Activated T-cell treated with anti-CD3 and anti-CD28 coated beads, Interleukin-2, amount 50 U/mL, for 24 hours (primary cell): ENCODE measurements at regions not wholly inside any gene's neighbourhood (a gene's known extent, or its start where the extent isn't known, plus 50 kb on each side); places are given as distances from the start of the nearest gene placed in this dataset.

Source experiments
- DNase-seq: peaks from one replicate; pipeline ENCODE4 v3.0.0-alpha.2; 2020
- H3K27ac Mint-ChIP-seq: 2 replicates; pipeline ENCODE4 v1.8.0; 2020; ENCODE audit warnings: mild to moderate bottlenecking, mixed read lengths
- H3K27me3 Mint-ChIP-seq: 2 replicates; pipeline ENCODE4 v1.8.0; 2020; ENCODE audit warnings: mixed read lengths
- H3K36me3 Mint-ChIP-seq: 2 replicates; pipeline ENCODE4 v1.8.0; 2020; ENCODE audit warnings: low read depth, mixed read lengths
- H3K4me1 Mint-ChIP-seq: 2 replicates; pipeline ENCODE4 v1.8.0; 2020; ENCODE audit warnings: low read depth, mixed read lengths
- H3K4me3 Mint-ChIP-seq: 2 replicates; pipeline ENCODE4 v1.8.0; 2020; ENCODE audit warnings: mild to moderate bottlenecking, moderate library complexity, mixed read lengths
- H3K9me3 Mint-ChIP-seq: 2 replicates; pipeline ENCODE4 v1.8.0; 2020; ENCODE audit warnings: mixed read lengths

- Mint-ChIP-seq H3K27me3 (peaks cover 18% of the 10 kb centered on the region), H3K9me3 (no peaks in the 10 kb centered on the region), H3K36me3 (no peaks in the 10 kb centered on the region), H3K4me3 (no peak overlapping the region), H3K27ac (no peak overlapping the region), H3K4me1 (peaks cover 5% of the 10 kb centered on the region)
- DNase-seq, result no peak
These were observed 252.3 kb upstream of the GLI3 start for GRCh38 chr7:42489299-42489698.

- no peak overlapping the region for H3K4me3 Mint-ChIP-seq
- no peaks in the 10 kb centered on the region for H3K27me3 Mint-ChIP-seq
- no peaks in the 10 kb centered on the region for H3K9me3 Mint-ChIP-seq
- H3K27ac Mint-ChIP-seq, result no peak overlapping the region
- H3K4me1 Mint-ChIP-seq, result no peaks in the 10 kb centered on the region
- no peaks in the 10 kb centered on the region for H3K36me3 Mint-ChIP-seq
- DNase-seq, result no peak
These were observed 248.3 kb upstream of the GLI3 start for GRCh38 chr7:42485301-42485766.

GRCh38 chr7:42483886-42484285 is 246.9 kb upstream of the GLI3 start:
- no peak overlapping the region for H3K27ac Mint-ChIP-seq
- no peaks in the 10 kb centered on the region for H3K4me1 Mint-ChIP-seq
- H3K27me3 Mint-ChIP-seq, result no peaks in the 10 kb centered on the region
- no peaks in the 10 kb centered on the region for H3K9me3 Mint-ChIP-seq
- no peaks in the 10 kb centered on the region for H3K36me3 Mint-ChIP-seq
- no peak overlapping the region for H3K4me3 Mint-ChIP-seq
- DNase-seq, result no peak

DNA sequence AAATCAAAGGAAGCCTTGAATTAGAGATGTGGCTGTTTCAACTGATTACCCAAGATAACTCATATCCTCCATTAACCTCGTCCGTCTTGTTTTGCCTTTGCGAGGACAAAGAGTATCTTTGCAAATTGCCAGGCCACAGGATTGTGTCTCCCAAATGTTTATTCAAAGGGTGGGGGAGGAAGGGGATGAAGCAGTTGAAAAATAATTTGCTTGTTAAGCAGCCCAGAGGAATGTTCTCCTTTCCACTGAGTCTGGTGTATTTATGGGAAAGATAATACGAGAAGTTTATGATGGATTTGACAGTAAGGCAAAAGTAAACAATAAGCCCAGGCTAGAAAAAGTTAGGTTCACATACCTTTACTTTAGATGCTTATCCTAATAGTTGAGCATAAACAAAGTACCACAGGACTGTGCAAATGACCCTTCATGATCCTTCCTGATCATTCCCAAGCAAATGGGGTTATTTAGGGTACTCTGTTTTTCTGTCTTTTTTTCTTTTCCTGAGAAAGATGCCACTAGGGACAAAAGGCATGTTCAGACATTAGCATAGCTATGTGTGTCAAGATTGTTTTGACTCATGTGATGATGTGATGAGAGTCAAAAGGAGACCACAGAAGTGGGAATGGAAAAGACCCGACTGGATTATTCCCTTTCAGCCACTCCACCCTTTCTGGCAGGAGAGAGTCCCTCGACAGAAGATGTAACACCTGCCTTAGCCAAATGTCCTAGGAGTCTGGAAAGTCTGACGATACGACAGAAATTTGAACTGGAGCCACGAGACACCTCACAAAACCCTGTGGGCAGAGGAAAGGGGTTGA is 243.0 kb upstream of the GLI3 start:
- Mint-ChIP-seq H3K27ac (no peak overlapping the region), H3K4me1 (no peaks in the 10 kb centered on the region), H3K36me3 (no peaks in the 10 kb centered on the region), H3K4me3 (no peak overlapping the region), H3K9me3 (no peaks in the 10 kb centered on the region), H3K27me3 (no peaks in the 10 kb centered on the region)
- no peak for DNase-seq

DNA sequence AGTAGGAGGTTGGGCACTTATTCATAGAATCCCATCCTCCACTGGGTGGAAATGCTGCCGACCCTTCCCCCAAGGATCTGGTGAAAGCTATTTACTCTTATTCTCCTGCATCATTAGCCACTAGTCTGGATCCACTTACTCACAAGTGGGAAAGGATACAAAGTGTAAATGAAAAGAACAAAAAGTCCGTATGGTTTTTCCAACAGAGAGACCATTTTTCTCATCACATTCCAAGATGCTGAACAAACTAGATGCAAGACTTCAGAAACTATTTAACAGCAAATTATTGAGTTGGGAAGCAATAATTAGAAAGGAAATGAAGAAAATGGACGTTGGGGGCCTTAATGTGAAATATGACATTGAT is 242.4 kb upstream of the GLI3 start:
- Mint-ChIP-seq H3K27me3 (no peaks in the 10 kb centered on the region), H3K4me3 (no peak overlapping the region), H3K4me1 (no peaks in the 10 kb centered on the region), H3K36me3 (no peaks in the 10 kb centered on the region), H3K9me3 (no peaks in the 10 kb centered on the region), H3K27ac (no peak overlapping the region)
- DNase-seq, result no peak

- H3K36me3 Mint-ChIP-seq, result no peaks in the 10 kb centered on the region
- no peak overlapping the region for H3K27ac Mint-ChIP-seq
- no peak for DNase-seq
- no peak overlapping the region for H3K4me3 Mint-ChIP-seq
- no peaks in the 10 kb centered on the region for H3K4me1 Mint-ChIP-seq
- H3K9me3 Mint-ChIP-seq, result no peaks in the 10 kb centered on the region
- H3K27me3 Mint-ChIP-seq, result no peaks in the 10 kb centered on the region
These were observed 241.7 kb upstream of the GLI3 start for GRCh38 chr7:42478717-42479116.

GRCh38 chr7:42476255-42476654 is 239.2 kb upstream of the GLI3 start:
- Mint-ChIP-seq H3K27me3 (no peaks in the 10 kb centered on the region), H3K36me3 (no peaks in the 10 kb centered on the region), H3K4me3 (no peak overlapping the region), H3K9me3 (no peaks in the 10 kb centered on the region), H3K4me1 (no peaks in the 10 kb centered on the region), H3K27ac (no peak overlapping the region)
- no peak for DNase-seq

- Mint-ChIP-seq H3K9me3 (no peaks in the 10 kb centered on the region), H3K27me3 (no peaks in the 10 kb centered on the region), H3K4me3 (no peak overlapping the region), H3K4me1 (no peaks in the 10 kb centered on the region), H3K36me3 (no peaks in the 10 kb centered on the region), H3K27ac (no peak overlapping the region)
- no peak for DNase-seq
These were observed 238.1 kb upstream of the GLI3 start for GRCh38 chr7:42475082-42475481.

DNA sequence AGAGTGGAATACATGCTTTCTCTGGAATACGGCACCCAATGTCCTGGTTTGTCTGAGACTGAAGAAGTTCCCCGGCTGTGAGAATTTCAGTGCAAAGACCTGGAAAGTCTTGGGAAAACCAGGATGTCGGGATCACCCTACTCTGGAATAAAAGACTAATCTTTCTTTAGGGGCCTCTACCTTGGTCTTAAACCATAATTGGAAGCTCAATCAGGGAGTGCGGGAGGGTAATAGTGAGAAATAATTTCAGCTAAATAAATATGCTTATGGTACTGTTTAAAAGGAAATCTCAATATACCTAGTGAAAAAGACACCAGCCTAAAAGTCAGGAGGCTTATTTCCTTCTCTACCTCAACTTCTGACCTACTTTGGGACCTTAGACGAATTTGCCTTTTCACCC is 236.1 kb upstream of the GLI3 start:
- Mint-ChIP-seq H3K4me3 (no peak overlapping the region), H3K27ac (no peak overlapping the region), H3K36me3 (no peaks in the 10 kb centered on the region), H3K4me1 (no peaks in the 10 kb centered on the region), H3K9me3 (no peaks in the 10 kb centered on the region), H3K27me3 (no peaks in the 10 kb centered on the region)
- DNase-seq, result no peak

DNA sequence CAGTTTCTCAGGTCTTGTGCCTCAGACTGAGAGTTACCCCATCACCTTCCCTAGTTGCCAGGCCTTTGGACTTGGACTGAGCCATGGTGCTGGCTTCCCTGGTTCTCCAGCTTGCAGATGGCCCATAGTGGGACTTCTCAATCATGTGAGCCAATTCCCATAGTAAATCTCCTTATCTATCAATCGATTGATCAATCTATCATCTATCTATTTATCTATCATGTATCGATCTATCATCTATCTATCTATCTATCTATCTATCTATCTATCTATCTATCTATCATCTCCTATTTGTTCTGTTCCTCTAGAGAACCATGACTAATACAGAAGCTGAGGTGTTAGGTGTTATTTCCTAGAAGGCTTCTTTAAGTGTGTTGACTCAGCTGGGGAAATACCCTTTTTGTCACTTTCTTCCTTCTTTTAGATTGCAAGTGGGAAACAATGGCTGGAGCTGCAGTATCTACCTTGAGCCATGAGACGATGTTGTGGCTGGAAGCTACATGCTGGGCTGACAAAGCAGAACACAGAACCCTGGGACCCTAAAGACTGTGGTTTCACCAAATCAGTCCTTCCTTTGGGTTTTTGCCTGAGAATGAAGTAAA is 234.7 kb upstream of the GLI3 start:
- no peaks in the 10 kb centered on the region for H3K4me1 Mint-ChIP-seq
- H3K9me3 Mint-ChIP-seq, result peaks cover 5% of the 10 kb centered on the region
- H3K27ac Mint-ChIP-seq, result no peak overlapping the region

GRCh38 chr7:42469341-42469740 is 232.3 kb upstream of the GLI3 start:
- Mint-ChIP-seq H3K4me1 (no peaks in the 10 kb centered on the region), H3K27ac (no peak overlapping the region), H3K36me3 (no peaks in the 10 kb centered on the region), H3K9me3 (peaks cover 5% of the 10 kb centered on the region), H3K27me3 (no peaks in the 10 kb centered on the region), H3K4me3 (no peak overlapping the region)
- no peak for DNase-seq

More for the DNA sequence above, 234.7 kb upstream of the GLI3 start:
- no peak overlapping the region for H3K4me3 Mint-ChIP-seq
- no peak for DNase-seq
- no peaks in the 10 kb centered on the region for H3K27me3 Mint-ChIP-seq
- no peaks in the 10 kb centered on the region for H3K36me3 Mint-ChIP-seq

GRCh38 chr7:42468471-42468870 is 231.5 kb upstream of the GLI3 start:
- H3K4me3 Mint-ChIP-seq, result no peak overlapping the region
- H3K27ac Mint-ChIP-seq, result no peak overlapping the region
- DNase-seq, result no peak
- H3K9me3 Mint-ChIP-seq, result peaks cover 7% of the 10 kb centered on the region
- no peaks in the 10 kb centered on the region for H3K36me3 Mint-ChIP-seq
- H3K27me3 Mint-ChIP-seq, result no peaks in the 10 kb centered on the region
- no peaks in the 10 kb centered on the region for H3K4me1 Mint-ChIP-seq

DNA sequence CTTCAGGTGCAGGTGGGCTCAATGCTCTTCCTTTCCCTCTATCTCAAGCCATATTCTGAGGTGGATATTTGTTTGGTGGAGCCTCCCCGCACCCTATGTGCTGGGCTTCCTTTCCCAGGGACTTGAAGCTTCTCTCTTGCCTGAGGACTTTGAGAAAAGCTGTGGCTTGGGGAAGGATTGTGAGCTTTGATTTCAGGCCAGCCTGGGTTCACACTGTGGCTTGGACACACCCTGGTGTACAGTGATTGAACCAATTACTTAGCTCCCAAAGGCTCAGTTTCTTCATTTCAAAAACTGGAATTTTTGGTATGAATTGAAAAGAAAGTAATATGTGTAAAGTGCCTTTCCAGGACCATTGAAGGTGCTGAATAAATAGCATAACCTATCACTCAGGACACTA is 224.5 kb upstream of the GLI3 start:
- no peak for DNase-seq
- no peak overlapping the region for H3K4me3 Mint-ChIP-seq
- H3K9me3 Mint-ChIP-seq, result peaks cover 2% of the 10 kb centered on the region
- no peaks in the 10 kb centered on the region for H3K36me3 Mint-ChIP-seq
- peaks cover 2% of the 10 kb centered on the region for H3K27me3 Mint-ChIP-seq
- no peaks in the 10 kb centered on the region for H3K4me1 Mint-ChIP-seq
- no peak overlapping the region for H3K27ac Mint-ChIP-seq

- peaks cover 2% of the 10 kb centered on the region for H3K9me3 Mint-ChIP-seq
- no peak for DNase-seq
- H3K36me3 Mint-ChIP-seq, result no peaks in the 10 kb centered on the region
- H3K4me3 Mint-ChIP-seq, result no peak overlapping the region
- no peaks in the 10 kb centered on the region for H3K4me1 Mint-ChIP-seq
- peaks cover 2% of the 10 kb centered on the region for H3K27me3 Mint-ChIP-seq
- no peak overlapping the region for H3K27ac Mint-ChIP-seq
These were observed 223.9 kb upstream of the GLI3 start for GRCh38 chr7:42460933-42461332.

DNA sequence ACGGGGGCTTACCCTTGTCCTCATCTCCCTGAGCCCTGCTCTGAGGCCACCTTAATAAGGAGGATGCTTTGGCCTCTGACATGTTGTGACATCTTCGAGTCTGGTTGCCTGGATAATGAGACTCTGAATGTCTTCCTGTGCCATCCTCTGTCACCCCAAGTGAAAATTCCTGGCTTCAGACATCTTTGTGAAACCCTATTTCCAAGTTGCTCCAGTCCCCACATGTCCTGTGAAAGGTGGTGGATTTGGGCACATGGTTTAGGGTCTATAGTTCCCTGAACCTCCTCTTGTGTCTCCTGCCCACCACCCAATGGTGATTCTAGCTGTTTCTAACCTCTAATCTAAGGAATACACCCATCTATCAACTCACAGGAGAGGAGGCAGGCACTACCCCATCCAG is 223.1 kb upstream of the GLI3 start:
- DNase-seq, result no peak
- Mint-ChIP-seq H3K36me3 (no peaks in the 10 kb centered on the region), H3K4me3 (no peak overlapping the region), H3K27me3 (peaks cover 2% of the 10 kb centered on the region), H3K9me3 (peaks cover 2% of the 10 kb centered on the region), H3K4me1 (no peaks in the 10 kb centered on the region), H3K27ac (no peak overlapping the region)
